ENCODE measurements at regions not wholly inside any gene's neighbourhood (a gene's known extent, or its start where the extent isn't known, plus 50 kb on each side); places are given as distances from the start of the nearest gene placed in this dataset.

DNA sequence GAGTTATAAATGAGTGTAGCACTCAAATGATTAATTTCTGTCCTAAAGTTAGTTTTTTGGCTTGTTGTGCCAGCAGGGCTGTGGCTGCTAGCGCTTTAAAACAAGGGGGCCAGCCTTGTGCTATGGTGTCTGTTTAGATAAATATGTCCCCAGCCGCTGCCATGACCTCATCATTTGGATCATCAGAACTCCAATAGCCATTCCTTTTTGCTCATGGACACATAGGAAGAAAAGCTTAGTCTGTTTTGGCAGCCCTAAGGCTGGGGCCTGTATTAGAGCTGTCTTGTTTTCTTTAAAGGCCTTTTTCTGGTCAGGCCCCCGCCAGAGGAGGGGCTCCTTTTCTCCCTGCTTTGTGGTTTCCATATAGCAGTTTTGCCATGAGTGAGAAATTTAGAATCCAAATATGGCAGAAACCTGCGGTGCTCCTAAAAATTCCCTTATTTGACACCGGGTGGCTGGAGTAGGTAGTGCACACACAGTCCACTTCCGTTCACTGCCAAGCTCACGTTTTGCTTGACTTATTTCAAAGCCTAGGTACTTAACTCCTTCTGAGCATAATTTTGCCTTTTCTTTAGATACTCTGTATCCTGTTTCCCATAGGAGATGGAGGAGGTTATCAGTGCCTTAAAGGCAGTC lies 60.4 kb upstream of the SLC35G4 start:
- ATAC-seq (no peak), DNase-seq (ENCODE audit: low spot score) (no peak), FAIRE-seq (no peak)
- H3K36me3 ChIP-seq (replicated peaks in 1 of 2; ENCODE audit: control insufficient read depth in 1 of 2, insufficient read depth in 2 of 2, low read length in 2 of 2) = no peaks in the 10 kb centered on the region
- H2AFZ ChIP-seq (ENCODE audit: low read length) = no peak overlapping the region
- no peaks in the 10 kb centered on the region for H4K20me1 ChIP-seq (ENCODE audit: insufficient read depth, low read length)
- H3K4me3 ChIP-seq (replicated peaks in 1 of 3; ENCODE audit: insufficient read depth in 1 of 3, low read depth in 2 of 3, low read length in 3 of 3) = no peak overlapping the region
- in situ Hi-C loops (cut with HindIII; ENCODE audit: extremely low pct_ligation_motif_present, low pct_unique_long_range_greater_than_20kb) = loop anchor here (25.0 kb wide), 1 partner anchor 762 kb away; no protein-coding TSS in a partner anchor
- 16% methylated on average over 7 of the region's 7 CpGs for WGBS (ENCODE audit: low lambda C conversion rate)
- TF ChIP-seq ZMAT3 (CRISPR knock-in tag; conservative IDR thresholded peaks at IDR 0.05) = no peak
- no peak for TF ChIP-seq ZNF317 (CRISPR knock-in tag; IDR thresholded peaks at IDR 0.05)
- TF ChIP-seq, protein P1, sequence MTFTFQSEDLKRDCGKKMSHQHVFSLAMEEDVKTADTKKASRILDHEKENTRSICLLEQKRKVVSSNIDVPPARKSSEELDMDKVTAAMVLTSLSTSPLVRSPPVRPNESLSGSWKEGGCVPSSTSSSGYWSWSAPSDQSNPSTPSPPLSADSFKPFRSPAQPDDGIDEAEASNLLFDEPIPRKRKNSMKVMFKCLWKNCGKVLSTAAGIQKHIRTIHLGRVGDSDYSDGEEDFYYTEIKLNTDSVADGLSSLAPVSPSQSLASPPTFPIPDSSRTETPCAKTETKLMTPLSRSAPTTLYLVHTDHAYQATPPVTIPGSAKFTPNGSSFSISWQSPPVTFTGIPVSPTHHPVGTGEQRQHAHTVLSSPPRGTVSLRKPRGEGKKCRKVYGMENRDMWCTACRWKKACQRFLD (CRISPR knock-in tag; IDR thresholded peaks at IDR 0.05; ENCODE audit: borderline replicate concordance) = no peak
- TF ChIP-seq, protein P2, sequence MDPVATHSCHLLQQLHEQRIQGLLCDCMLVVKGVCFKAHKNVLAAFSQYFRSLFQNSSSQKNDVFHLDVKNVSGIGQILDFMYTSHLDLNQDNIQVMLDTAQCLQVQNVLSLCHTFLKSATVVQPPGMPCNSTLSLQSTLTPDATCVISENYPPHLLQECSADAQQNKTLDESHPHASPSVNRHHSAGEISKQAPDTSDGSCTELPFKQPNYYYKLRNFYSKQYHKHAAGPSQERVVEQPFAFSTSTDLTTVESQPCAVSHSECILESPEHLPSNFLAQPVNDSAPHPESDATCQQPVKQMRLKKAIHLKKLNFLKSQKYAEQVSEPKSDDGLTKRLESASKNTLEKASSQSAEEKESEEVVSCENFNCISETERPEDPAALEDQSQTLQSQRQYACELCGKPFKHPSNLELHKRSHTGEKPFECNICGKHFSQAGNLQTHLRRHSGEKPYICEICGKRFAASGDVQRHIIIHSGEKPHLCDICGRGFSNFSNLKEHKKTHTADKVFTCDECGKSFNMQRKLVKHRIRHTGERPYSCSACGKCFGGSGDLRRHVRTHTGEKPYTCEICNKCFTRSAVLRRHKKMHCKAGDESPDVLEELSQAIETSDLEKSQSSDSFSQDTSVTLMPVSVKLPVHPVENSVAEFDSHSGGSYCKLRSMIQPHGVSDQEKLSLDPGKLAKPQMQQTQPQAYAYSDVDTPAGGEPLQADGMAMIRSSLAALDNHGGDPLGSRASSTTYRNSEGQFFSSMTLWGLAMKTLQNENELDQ (CRISPR knock-in tag; IDR thresholded peaks at IDR 0.05; ENCODE audit: borderline replicate concordance) = no peak
- no peak for TF ChIP-seq ZNF644 (CRISPR knock-in tag; IDR thresholded peaks at IDR 0.05; ENCODE audit: low read depth)
- no peak for TF ChIP-seq KLF16 (CRISPR knock-in tag; IDR thresholded peaks at IDR 0.05)
- TF ChIP-seq ZNF773 (CRISPR knock-in tag; IDR thresholded peaks at IDR 0.05; ENCODE audit: borderline replicate concordance) = no peak
- TF ChIP-seq FOXK1 (CRISPR knock-in tag; IDR thresholded peaks at IDR 0.05; ENCODE audit: borderline replicate concordance, low read depth) = no peak
- TF ChIP-seq FOXJ3 (CRISPR knock-in tag; IDR thresholded peaks at IDR 0.05; ENCODE audit: borderline replicate concordance) = no peak
- TF ChIP-seq ATF7 (IDR thresholded peaks at IDR 0.05) = no peak
- no peak for TF ChIP-seq ATF7 (CRISPR knock-in tag; IDR thresholded peaks at IDR 0.05)
- TF ChIP-seq, protein P3, sequence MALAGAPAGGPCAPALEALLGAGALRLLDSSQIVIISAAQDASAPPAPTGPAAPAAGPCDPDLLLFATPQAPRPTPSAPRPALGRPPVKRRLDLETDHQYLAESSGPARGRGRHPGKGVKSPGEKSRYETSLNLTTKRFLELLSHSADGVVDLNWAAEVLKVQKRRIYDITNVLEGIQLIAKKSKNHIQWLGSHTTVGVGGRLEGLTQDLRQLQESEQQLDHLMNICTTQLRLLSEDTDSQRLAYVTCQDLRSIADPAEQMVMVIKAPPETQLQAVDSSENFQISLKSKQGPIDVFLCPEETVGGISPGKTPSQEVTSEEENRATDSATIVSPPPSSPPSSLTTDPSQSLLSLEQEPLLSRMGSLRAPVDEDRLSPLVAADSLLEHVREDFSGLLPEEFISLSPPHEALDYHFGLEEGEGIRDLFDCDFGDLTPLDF (CRISPR knock-in tag; IDR thresholded peaks at IDR 0.05) = no peak
- TF ChIP-seq KDM5B (CRISPR knock-in tag; IDR thresholded peaks at IDR 0.05; ENCODE audit: borderline replicate concordance) = no peak
- TF ChIP-seq SKI (IDR thresholded peaks at IDR 0.05; ENCODE audit: partially characterized antibody) = no peak
- no peak overlapping the region for H3K27ac ChIP-seq (ENCODE audit: extremely low read length, insufficient read depth, low read length)
- ChIA-PET POLR2A (no interaction called here), CTCF (ENCODE audit: low intra/inter-chr PET ratio, low total read pairs) (no interaction called here)
- no peaks in the 10 kb centered on the region for H3K4me1 ChIP-seq (ENCODE audit: insufficient read depth, low read length)
- H3K9ac ChIP-seq (ENCODE audit: insufficient read depth, low read depth, low read length) = no peak overlapping the region
- H3K27me3 ChIP-seq (ENCODE audit: control insufficient read depth in 1 of 2, insufficient read depth in 2 of 2, low read length in 2 of 2) = peaks cover 1 to 22% of the 10 kb centered on the region in 2 experiments; a peak in 2 of 5 replicates
- H3K4me2 ChIP-seq (ENCODE audit: low read depth, low read length) = no peak overlapping the region
- H3K9me3 ChIP-seq (ENCODE audit: low read length) = peaks cover 11% of the 10 kb centered on the region
- H3K79me2 ChIP-seq (ENCODE audit: insufficient read depth, low read length) = no peaks in the 10 kb centered on the region
- BruUV-seq (replicated peaks) = no TSS peak
- intact Hi-C loops (cut with micrococcal nuclease; ENCODE audit: unreplicated experiment) = no loop called here
